ENCODE measurements at regions not wholly inside any gene's neighbourhood (a gene's known extent, or its start where the extent isn't known, plus 50 kb on each side); places are given as distances from the start of the nearest gene placed in this dataset.

DNA sequence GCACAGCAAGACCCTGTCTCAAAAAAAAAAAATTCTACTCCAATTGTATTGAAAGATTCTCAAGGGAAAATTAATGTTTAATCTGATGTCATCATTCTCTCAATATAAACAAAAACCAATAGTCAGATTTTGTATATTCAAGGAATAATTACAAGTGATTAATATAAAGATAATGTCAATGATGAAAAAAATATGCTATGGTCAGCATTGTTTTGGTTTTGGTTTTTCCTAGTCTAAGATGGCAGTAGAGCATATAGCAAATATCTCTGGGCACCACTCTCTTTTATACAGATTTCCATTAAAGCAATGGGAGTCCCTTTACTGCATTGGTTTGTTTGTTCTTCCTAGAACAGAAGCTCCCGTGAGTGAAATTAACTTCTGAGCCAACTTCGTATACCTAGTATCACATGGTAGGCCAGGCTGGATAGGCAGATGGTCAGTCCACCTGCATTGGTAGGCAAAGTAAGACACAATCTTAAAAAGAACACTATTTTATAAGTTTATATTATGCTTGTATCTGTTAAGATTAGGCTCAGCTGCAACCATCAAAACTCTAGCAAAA, 523.8 kb upstream of the JARID2 start:
- WGBS (ENCODE audit: extremely low coverage, insufficient read length, low lambda C conversion rate), result no CpG with 5 or more reads among the region's 2 CpGs
- H3K27me3 ChIP-seq (ENCODE audit: insufficient read depth, low read length), result no peaks in the 10 kb centered on the region
- Mint-ChIP-seq H3K4me1 (peaks cover 5 to 10% of the 10 kb centered on the region in 2 experiments), H3K9me3 (peaks cover 0 to under 1% of the 10 kb centered on the region in 2 experiments; a peak in 1 of 5 replicates), H3K27ac (no peak overlapping the region), H3K36me3 (ENCODE audit: insufficient read depth in 1 of 3, low read depth in 3 of 3) (no peaks in the 10 kb centered on the region; a peak in 1 of 7 replicates), H3K27me3 (ENCODE audit: low read depth) (no peaks in the 10 kb centered on the region), H3K4me3 (no peak overlapping the region)
- no peak overlapping the region for H4K5ac ChIP-seq (ENCODE audit: insufficient read length, low read depth, low read length)
- TF ChIP-seq, protein P1, sequence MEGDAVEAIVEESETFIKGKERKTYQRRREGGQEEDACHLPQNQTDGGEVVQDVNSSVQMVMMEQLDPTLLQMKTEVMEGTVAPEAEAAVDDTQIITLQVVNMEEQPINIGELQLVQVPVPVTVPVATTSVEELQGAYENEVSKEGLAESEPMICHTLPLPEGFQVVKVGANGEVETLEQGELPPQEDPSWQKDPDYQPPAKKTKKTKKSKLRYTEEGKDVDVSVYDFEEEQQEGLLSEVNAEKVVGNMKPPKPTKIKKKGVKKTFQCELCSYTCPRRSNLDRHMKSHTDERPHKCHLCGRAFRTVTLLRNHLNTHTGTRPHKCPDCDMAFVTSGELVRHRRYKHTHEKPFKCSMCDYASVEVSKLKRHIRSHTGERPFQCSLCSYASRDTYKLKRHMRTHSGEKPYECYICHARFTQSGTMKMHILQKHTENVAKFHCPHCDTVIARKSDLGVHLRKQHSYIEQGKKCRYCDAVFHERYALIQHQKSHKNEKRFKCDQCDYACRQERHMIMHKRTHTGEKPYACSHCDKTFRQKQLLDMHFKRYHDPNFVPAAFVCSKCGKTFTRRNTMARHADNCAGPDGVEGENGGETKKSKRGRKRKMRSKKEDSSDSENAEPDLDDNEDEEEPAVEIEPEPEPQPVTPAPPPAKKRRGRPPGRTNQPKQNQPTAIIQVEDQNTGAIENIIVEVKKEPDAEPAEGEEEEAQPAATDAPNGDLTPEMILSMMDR (conservative IDR thresholded peaks at IDR 0.05), result no peak
- no peak overlapping the region for H3T11ph ChIP-seq (ENCODE audit: low read length)
- no peak overlapping the region for H3K18ac ChIP-seq (ENCODE audit: insufficient read length, low read depth, low read length)
- no peaks in the 10 kb centered on the region for H4K20me1 ChIP-seq (ENCODE audit: control insufficient read depth, insufficient read depth, insufficient read length)
- no peaks in the 10 kb centered on the region for H3K9me3 ChIP-seq (ENCODE audit: control insufficient read depth, low read depth, low read length)
- no peaks in the 10 kb centered on the region for H3K79me2 ChIP-seq (ENCODE audit: insufficient read depth, low read length)
- H2BK5ac ChIP-seq (ENCODE audit: insufficient read length, low read length), result no peak overlapping the region
- no peak overlapping the region for H2BK15ac ChIP-seq (ENCODE audit: low read depth, low read length)
- H3K56ac ChIP-seq (ENCODE audit: insufficient read length, low read depth, low read length), result no peak overlapping the region
- no peak overlapping the region for H2AK5ac ChIP-seq (ENCODE audit: insufficient read length, low read length)
- H3K23ac ChIP-seq (ENCODE audit: insufficient read length, low read depth, low read length), result no peak overlapping the region
- no peak overlapping the region for H4K8ac ChIP-seq (replicated peaks; ENCODE audit: insufficient read length, low read depth, low read length)
- H3K4me1 ChIP-seq (ENCODE audit: insufficient read depth, low read length), result peaks cover 3% of the 10 kb centered on the region; the same call in 1 of the 2 replicates
- no peak overlapping the region for H3K27ac ChIP-seq (ENCODE audit: insufficient read length, low read depth, low read length)
- H2AFZ ChIP-seq (ENCODE audit: low read length), result no peak overlapping the region
- no peaks in the 10 kb centered on the region for H3K23me2 ChIP-seq (ENCODE audit: insufficient read length, low read depth, low read length, poor library complexity, severe bottlenecking)
- no peak overlapping the region for H2BK120ac ChIP-seq (ENCODE audit: low read depth, low read length, poor library complexity, severe bottlenecking)
- H3K4ac ChIP-seq (ENCODE audit: low read depth, low read length), result no peak overlapping the region
- H3K9ac ChIP-seq (ENCODE audit: extremely low read depth, insufficient read length, low read length), result no peak overlapping the region
- no peak overlapping the region for H2BK12ac ChIP-seq (ENCODE audit: insufficient read length, low read depth, low read length)
- H3K14ac ChIP-seq (ENCODE audit: insufficient read depth, low read length), result no peak overlapping the region
- H3K4me2 ChIP-seq (ENCODE audit: insufficient read depth, insufficient read length, low read length), result no peak overlapping the region
- H2BK20ac ChIP-seq (ENCODE audit: low read depth, low read length, poor library complexity, severe bottlenecking), result no peak overlapping the region
- no peak for DNase-seq
- H3K79me1 ChIP-seq (ENCODE audit: insufficient read depth, low read depth, low read length, poor library complexity, severe bottlenecking), result no peaks in the 10 kb centered on the region
- H4K91ac ChIP-seq (ENCODE audit: insufficient read length, low read depth, low read length), result no peak overlapping the region
